ENCODE measurements at regions not wholly inside any gene's neighbourhood (a gene's known extent, or its start where the extent isn't known, plus 50 kb on each side); places are given as distances from the start of the nearest gene placed in this dataset.

GRCh38 chrX:78532363-78532762 lies 126.8 kb downstream of the RTL3 start:
- ChIA-PET CTCF (ENCODE audit: low intra/inter-chr PET ratio) (no interaction called here), POLR2A (no interaction called here)
- H4K20me1 ChIP-seq (replicated peaks; ENCODE audit: control insufficient read depth, insufficient read depth, low read length), result no peaks in the 10 kb centered on the region
- FAIRE-seq, result no peak
- H3K4me2 ChIP-seq (ENCODE audit: insufficient read depth, low read length), result no peak overlapping the region
- no peaks in the 10 kb centered on the region for H3K79me2 ChIP-seq (ENCODE audit: control insufficient read depth, insufficient read depth, low read length)
- no peak for TF ChIP-seq ZNF696 (CRISPR knock-in tag; conservative IDR thresholded peaks at IDR 0.05)
- no peak for TF ChIP-seq ZNF583 (CRISPR knock-in tag; IDR thresholded peaks at IDR 0.05)
- no peak for TF ChIP-seq RHOXF2B (CRISPR knock-in tag; conservative IDR thresholded peaks at IDR 0.05)
- TF ChIP-seq NR2F6 (CRISPR knock-in tag; IDR thresholded peaks at IDR 0.05), result no peak
- TF ChIP-seq ZNF184 (CRISPR knock-in tag; IDR thresholded peaks at IDR 0.05), result no peak
- no peak for TF ChIP-seq ZNF239 (CRISPR knock-in tag; IDR thresholded peaks at IDR 0.05)
- TF ChIP-seq MECOM (CRISPR knock-in tag; IDR thresholded peaks at IDR 0.05), result no peak
- TF ChIP-seq ZBTB12 (CRISPR knock-in tag; IDR thresholded peaks at IDR 0.05), result no peak
- no peak for TF ChIP-seq ZKSCAN8 (CRISPR knock-in tag; IDR thresholded peaks at IDR 0.05)
- TF ChIP-seq SMARCB1 (IDR thresholded peaks at IDR 0.05; ENCODE audit: insufficient read length, low read depth), result no peak
- TF ChIP-seq TAF1 (IDR thresholded peaks at IDR 0.05; ENCODE audit: control insufficient read depth, extremely low read depth, insufficient read depth, low read length, severe bottlenecking), result no peak
- TF ChIP-seq ZBTB33 (CRISPR knock-in tag; IDR thresholded peaks at IDR 0.05), result no peak
- TF ChIP-seq ZNF507 (tag; conservative IDR thresholded peaks at IDR 0.05), result no peak
- no peak for TF ChIP-seq GTF2E2 (tag; IDR thresholded peaks at IDR 0.05)
- TF ChIP-seq ZBTB1 (CRISPR knock-in tag; IDR thresholded peaks at IDR 0.05; ENCODE audit: borderline replicate concordance, low read depth), result no peak
- TF ChIP-seq HCFC1 (IDR thresholded peaks at IDR 0.05; ENCODE audit: low read depth, low read length), result no peak
- TF ChIP-seq ZKSCAN1 (IDR thresholded peaks at IDR 0.05; ENCODE audit: low read depth, low read length), result no peak
- no peak for TF ChIP-seq ATF4 (CRISPR knock-in tag; IDR thresholded peaks at IDR 0.05)
- no peaks in the 10 kb centered on the region for H3K9me1 ChIP-seq (ENCODE audit: control insufficient read depth, insufficient read depth, low read length)
- no peak overlapping the region for H2AFZ ChIP-seq (ENCODE audit: low read depth, low read length)
- ATAC-seq, result no peak
- no peaks in the 10 kb centered on the region for H3K27me3 ChIP-seq (ENCODE audit: control insufficient read depth in 2 of 2, insufficient read depth in 2 of 2, low read length in 2 of 2)
- BruUV-seq (replicated peaks), result no TSS peak
- H3K27ac ChIP-seq (ENCODE audit: extremely low read depth, low read depth, low read length), result no peak overlapping the region
- in situ Hi-C loops (cut with MboI), result no loop called here
- H3K4me3 ChIP-seq, result no peak overlapping the region
- intact Hi-C loops (cut with micrococcal nuclease), result no loop called here
- no peak overlapping the region for H3K9ac ChIP-seq (ENCODE audit: insufficient read depth in 1 of 2, low read depth in 2 of 2, low read length in 2 of 2)
- DNase-seq (ENCODE audit: extremely low read depth in 1 of 4, low spot score in 3 of 4), result no peak
- H3K4me1 ChIP-seq (replicated peaks in 1 of 2; ENCODE audit: control insufficient read depth in 2 of 2, insufficient read depth in 2 of 2, low read length in 2 of 2), result no peaks in the 10 kb centered on the region
- H3K9me3 ChIP-seq (replicated peaks; ENCODE audit: control insufficient read depth, insufficient read depth, low read depth, low read length), result no peaks in the 10 kb centered on the region
- H3K36me3 ChIP-seq (ENCODE audit: control insufficient read depth, insufficient read depth, low read length), result no peaks in the 10 kb centered on the region

All from K562 (cell line).